Left lung (tissue), 4 donors: ENCODE measurements at regions not wholly inside any gene's neighbourhood (a gene's known extent, or its start where the extent isn't known, plus 50 kb on each side); places are given as distances from the start of the nearest gene placed in this dataset.
"Not testable (repeated sequence)": the region's sequence is repeated elsewhere in the genome, so short reads cannot be mapped to it uniquely, and the experiment has no call there.

Experiments
- ATAC-seq: fragments of 200-7000 bp; cut with Tn5 transposase; one replicate; pipeline ENCODE4 v1.9.1; 2020; ENCODE audit warnings: moderate library complexity
- DNase-seq, 4 donors: peaks; one replicate each; pipeline ENCODE4 v3.0.0-alpha.2; 2013 to 2020
- H3K27ac ChIP-seq, 2 donors: fragments of 200-600 bp; sonication (generic) in 1 of 2; one replicate each; pipeline versions ENCODE4 v1.5.0 to v1.8.0; 2020 to 2021
- H3K27me3 ChIP-seq, 2 donors: fragments of 200-600 bp; sonication (generic) in 1 of 2; one replicate each; pipeline versions ENCODE4 v1.5.0 to v1.8.0; 2020 to 2021
- H3K36me3 ChIP-seq, 2 donors: fragments of 200-600 bp; sonication (generic) in 1 of 2; one replicate each; pipeline versions ENCODE4 v1.5.0 to v1.8.0; 2020 to 2021
- H3K4me1 ChIP-seq, 2 donors: fragments of 200-600 bp; one replicate each; pipeline ENCODE4 v1.8.0; 2021
- H3K4me3 ChIP-seq, 2 donors: fragments of 200-600 bp; sonication (generic) in 1 of 2; one replicate each; pipeline versions ENCODE4 v1.5.0 to v1.8.0; 2020 to 2021; ENCODE audit warnings: mild to moderate bottlenecking in 1 of 2
- H3K9me3 ChIP-seq, 2 donors: fragments of 200-600 bp; sonication (generic) in 1 of 2; one replicate each; pipeline versions ENCODE4 v1.5.0 to v1.8.0; 2020 to 2021
- intact Hi-C, 2 donors: fragments of 100-400 bp; cut with DNase I; formaldehyde crosslinking; loops; one replicate each; pipeline versions ENCODE4 v1.11.2 to v1.14.2; 2022
- TF ChIP-seq, protein P1 (sequence below), 2 donors: fragments of 200-600 bp; sonication (generic) in 1 of 2; IDR thresholded peaks; one replicate each; pipeline versions ENCODE4 v1.5.0 to v1.8.0; 2021; ENCODE audit warnings: antibody characterized with exemption in 2 of 2
- donor health status: DM: no; HTN: yes; CAD: no.
- donor health status: DM: no; HTN: no; CAD: no.

- Histone ChIP-seq H3K9me3 (no peaks in the 10 kb centered on the region), H3K27ac (no peak overlapping the region), H3K36me3 (no peaks in the 10 kb centered on the region), H3K27me3 (no peaks in the 10 kb centered on the region), H3K4me3 (no peak overlapping the region), H3K4me1 (no peaks in the 10 kb centered on the region)
- TF ChIP-seq, protein P1, sequence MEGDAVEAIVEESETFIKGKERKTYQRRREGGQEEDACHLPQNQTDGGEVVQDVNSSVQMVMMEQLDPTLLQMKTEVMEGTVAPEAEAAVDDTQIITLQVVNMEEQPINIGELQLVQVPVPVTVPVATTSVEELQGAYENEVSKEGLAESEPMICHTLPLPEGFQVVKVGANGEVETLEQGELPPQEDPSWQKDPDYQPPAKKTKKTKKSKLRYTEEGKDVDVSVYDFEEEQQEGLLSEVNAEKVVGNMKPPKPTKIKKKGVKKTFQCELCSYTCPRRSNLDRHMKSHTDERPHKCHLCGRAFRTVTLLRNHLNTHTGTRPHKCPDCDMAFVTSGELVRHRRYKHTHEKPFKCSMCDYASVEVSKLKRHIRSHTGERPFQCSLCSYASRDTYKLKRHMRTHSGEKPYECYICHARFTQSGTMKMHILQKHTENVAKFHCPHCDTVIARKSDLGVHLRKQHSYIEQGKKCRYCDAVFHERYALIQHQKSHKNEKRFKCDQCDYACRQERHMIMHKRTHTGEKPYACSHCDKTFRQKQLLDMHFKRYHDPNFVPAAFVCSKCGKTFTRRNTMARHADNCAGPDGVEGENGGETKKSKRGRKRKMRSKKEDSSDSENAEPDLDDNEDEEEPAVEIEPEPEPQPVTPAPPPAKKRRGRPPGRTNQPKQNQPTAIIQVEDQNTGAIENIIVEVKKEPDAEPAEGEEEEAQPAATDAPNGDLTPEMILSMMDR (IDR thresholded peaks at IDR 0.05), result no peak
- DNase-seq (no peak), ATAC-seq (no peak)
- intact Hi-C loops, result no loop called here
These were observed 113.3 kb upstream of the CAST start for GRCh38 chr5:96548905-96549304.

GRCh38 chr5:96560857-96561256 is 101.3 kb upstream of the CAST start:
- H3K36me3 ChIP-seq, DNase-seq, H3K9me3 ChIP-seq, H3K4me1 ChIP-seq, H3K27me3 ChIP-seq, ATAC-seq, H3K27ac ChIP-seq, intact Hi-C loops, H3K4me3 ChIP-seq: not testable (repeated sequence)

DNA sequence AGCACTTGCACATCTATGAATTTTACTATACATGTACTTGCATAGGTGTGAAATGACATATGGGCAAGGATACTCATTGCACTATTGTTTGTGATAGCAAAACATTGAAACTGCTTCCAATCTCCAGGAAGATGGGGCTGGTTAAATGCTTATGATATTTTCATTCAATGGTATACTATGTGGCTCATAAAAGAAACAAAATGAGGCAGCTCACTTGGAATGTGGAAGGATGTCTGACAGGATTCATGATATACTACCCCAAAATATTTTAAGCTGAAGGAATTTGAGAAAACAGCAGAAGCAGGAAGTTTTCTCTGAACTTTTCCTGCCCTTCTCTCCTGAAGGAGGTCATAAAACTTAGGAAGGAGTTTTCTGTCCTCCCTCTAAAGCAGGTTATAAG is 99.6 kb upstream of the CAST start:
- H3K36me3 ChIP-seq, result no peaks in the 10 kb centered on the region
- TF ChIP-seq, protein P1 (IDR thresholded peaks at IDR 0.05), result no peak
- H3K27ac ChIP-seq, result no peak overlapping the region
- no peaks in the 10 kb centered on the region for H3K9me3 ChIP-seq
- ATAC-seq (no peak), DNase-seq (no peak)
- no peak overlapping the region for H3K4me3 ChIP-seq
- H3K4me1 ChIP-seq, result no peaks in the 10 kb centered on the region
- intact Hi-C loops, result no loop called here
- H3K27me3 ChIP-seq, result no peaks in the 10 kb centered on the region

DNA sequence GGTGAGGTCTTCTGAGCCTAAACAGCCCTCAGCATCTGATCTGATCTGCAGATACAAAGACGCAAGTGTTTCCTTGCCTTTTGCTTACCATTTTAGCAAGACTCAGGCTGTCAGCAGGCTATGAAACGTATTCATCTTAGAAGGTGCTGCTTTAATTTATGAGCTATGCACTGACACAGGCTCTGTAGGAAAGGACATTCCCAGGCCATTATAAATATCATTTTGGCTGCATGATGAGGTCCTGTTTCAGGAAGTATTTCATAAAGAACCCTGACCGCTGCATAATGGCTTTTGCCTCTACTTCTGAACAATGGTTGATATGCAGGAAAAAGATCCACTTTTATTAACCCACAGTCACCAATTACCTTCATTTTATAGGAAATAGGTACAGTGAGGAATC is 98.4 kb upstream of the CAST start:
- H3K27me3 ChIP-seq, result no peaks in the 10 kb centered on the region
- H3K9me3 ChIP-seq, result no peaks in the 10 kb centered on the region
- DNase-seq (no peak), ATAC-seq (no peak)
- TF ChIP-seq, protein P1 (IDR thresholded peaks at IDR 0.05), result no peak
- intact Hi-C loops, result no loop called here
- no peaks in the 10 kb centered on the region for H3K36me3 ChIP-seq
- H3K27ac ChIP-seq, result no peak overlapping the region
- H3K4me1 ChIP-seq, result no peaks in the 10 kb centered on the region
- no peak overlapping the region for H3K4me3 ChIP-seq

DNA sequence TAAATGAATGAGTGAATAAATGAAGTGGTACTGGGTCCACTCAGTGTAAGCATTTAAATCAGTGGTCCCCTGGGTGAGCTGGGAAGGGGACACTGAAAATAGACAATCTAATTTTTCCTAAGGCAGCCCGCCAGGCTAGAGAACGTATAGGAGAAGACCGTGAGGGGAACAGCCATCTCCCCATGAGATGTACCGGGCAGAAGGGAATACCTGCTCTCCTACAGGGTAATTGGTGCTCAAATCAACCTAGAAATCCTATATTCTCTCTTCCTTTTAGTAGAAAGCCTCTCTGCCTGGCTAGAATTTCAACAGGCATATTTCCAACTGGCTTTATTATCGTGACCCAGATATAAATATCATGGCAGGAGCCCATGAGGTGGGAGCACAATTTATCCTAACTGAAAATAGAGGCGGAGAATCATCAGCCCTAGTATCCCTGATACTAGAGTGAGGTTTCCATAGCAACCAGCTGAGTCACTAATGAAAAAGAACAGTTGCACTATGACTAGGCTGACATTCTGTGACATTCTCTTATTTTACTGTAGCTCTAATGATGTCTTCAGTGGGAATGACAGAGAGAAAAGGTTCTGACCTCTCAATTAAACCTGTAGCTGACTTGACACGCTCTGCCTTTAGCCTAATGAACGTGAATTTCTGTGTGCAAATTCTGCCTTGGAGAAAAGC is 96.5 kb upstream of the CAST start:
- TF ChIP-seq, protein P1 (IDR thresholded peaks at IDR 0.05), result no peak
- ATAC-seq (no peak), DNase-seq (no peak)
- Histone ChIP-seq H3K4me1 (no peaks in the 10 kb centered on the region), H3K4me3 (no peak overlapping the region), H3K27me3 (no peaks in the 10 kb centered on the region), H3K36me3 (no peaks in the 10 kb centered on the region), H3K9me3 (no peaks in the 10 kb centered on the region), H3K27ac (no peak overlapping the region)
- intact Hi-C loops, result no loop called here
